GM23338 (cell line): ENCODE measurements at regions not wholly inside any gene's neighbourhood (a gene's known extent, or its start where the extent isn't known, plus 50 kb on each side); places are given as distances from the start of the nearest gene placed in this dataset.
A peak's percentile ranks its signal among the peaks of the same experiment; 100 is the strongest.

ENCODE experiments used
- ATAC-seq: fragments of 200-7000 bp; cut with Tn5 transposase; 3 replicates; pipeline ENCODE4 v1.9.1; 2020
- DNase-seq: peaks from one replicate; pipeline ENCODE4 v3.0.0-alpha.2; 2015; ENCODE audit warnings: low spot score
- H2AFZ ChIP-seq: fragments of 200-600 bp; sonication (generic); 2 replicates; pipeline ENCODE4 v1.8.0; 2016; ENCODE audit warnings: antibody characterized with exemption, mild to moderate bottlenecking, moderate library complexity
- H3F3A ChIP-seq: fragments of 200-600 bp; sonication (generic); replicated peaks from 2 replicates; pipeline ENCODE4 v1.8.0; 2017; ENCODE audit warnings: antibody characterized with exemption, mixed run types, low read depth
- H3K27ac ChIP-seq: fragments of 200-600 bp; sonication (generic); 2 replicates; pipeline ENCODE4 v1.6.1; 2016; ENCODE audit warnings: low read depth
- H3K27me3 ChIP-seq: fragments of 200-600 bp; sonication (generic); 2 replicates; pipeline ENCODE4 v1.8.0; 2016; ENCODE audit warnings: mild to moderate bottlenecking, mixed run types, moderate library complexity; ENCODE audit not compliant: insufficient read depth
- H3K36me3 ChIP-seq: fragments of 200-600 bp; sonication (generic); 2 replicates; pipeline ENCODE4 v1.8.0; 2016; ENCODE audit warnings: mild to moderate bottlenecking; ENCODE audit not compliant: insufficient read depth
- H3K4me1 ChIP-seq: fragments of 200-600 bp; sonication (generic); 2 replicates; pipeline ENCODE4 v1.8.0; 2016; ENCODE audit warnings: mild to moderate bottlenecking, moderate library complexity; ENCODE audit not compliant: insufficient read depth
- H3K4me2 ChIP-seq: fragments of 200-600 bp; sonication (generic); 2 replicates; pipeline ENCODE4 v1.7.1; 2017; ENCODE audit warnings: mixed run types
- H3K4me3 ChIP-seq: fragments of 200-600 bp; sonication (generic); 2 replicates; pipeline ENCODE4 v1.6.1; 2016; ENCODE audit warnings: mixed run types
- H3K79me2 ChIP-seq: fragments of 200-600 bp; sonication (generic); replicated peaks from 2 replicates; pipeline ENCODE4 v1.8.0; 2017; ENCODE audit warnings: mild to moderate bottlenecking; ENCODE audit not compliant: insufficient read depth
- H3K9me2 ChIP-seq: fragments of 200-600 bp; sonication (generic); 2 replicates; pipeline ENCODE4 v1.8.0; 2017; ENCODE audit not compliant: insufficient read depth
- H4K20me1 ChIP-seq: fragments of 200-600 bp; sonication (generic); replicated peaks from 2 replicates; pipeline ENCODE4 v1.8.0; 2017; ENCODE audit warnings: mild to moderate bottlenecking; ENCODE audit not compliant: insufficient read depth
- H3K27ac Mint-ChIP-seq: 2 replicates; pipeline ENCODE4 v1.8.0; 2020; ENCODE audit warnings: inconsistent platforms, mild to moderate bottlenecking, moderate library complexity, mixed read lengths
- H3K27me3 Mint-ChIP-seq: 3 replicates; pipeline ENCODE4 v1.8.0; 2022; ENCODE audit warnings: low read depth, mild to moderate bottlenecking, moderate library complexity, mixed read lengths, inconsistent platforms; ENCODE audit not compliant: insufficient read depth, poor library complexity
- H3K36me3 Mint-ChIP-seq: 3 replicates; pipeline ENCODE4 v1.8.0; 2021; ENCODE audit warnings: low read depth, mild to moderate bottlenecking, inconsistent platforms, moderate library complexity, mixed read lengths
- H3K4me1 Mint-ChIP-seq: 3 replicates; pipeline ENCODE4 v1.8.0; 2020; ENCODE audit warnings: mild to moderate bottlenecking, inconsistent platforms, mixed read lengths
- H3K4me3 Mint-ChIP-seq: 3 replicates; pipeline ENCODE4 v1.8.0; 2021; ENCODE audit warnings: moderate library complexity, mild to moderate bottlenecking, inconsistent platforms, mixed read lengths
- H3K9me3 Mint-ChIP-seq: 3 replicates; pipeline ENCODE4 v1.8.0; 2020; ENCODE audit warnings: moderate library complexity, mild to moderate bottlenecking, inconsistent platforms, mixed read lengths
- CREB1 ChIP-seq: fragments of 250-450 bp; sonication (Bioruptor Pico); IDR thresholded peaks from 2 replicates; pipeline ENCODE4 v1.5.0; 2020; ENCODE audit warnings: low read depth, mild to moderate bottlenecking, moderate library complexity
- ETS1 ChIP-seq: IDR thresholded peaks from 2 replicates; pipeline ENCODE4 v1.6.1; 2016; ENCODE audit warnings: antibody characterized with exemption
- EZH2 ChIP-seq: fragments of 200-600 bp; sonication (generic); IDR thresholded peaks from one replicate; pipeline ENCODE4 v1.8.0; 2017; ENCODE audit warnings: antibody characterized with exemption, mild to moderate bottlenecking, low read depth; ENCODE audit not compliant: unreplicated experiment
- EZH2phosphoT487 ChIP-seq: fragments of 200-600 bp; sonication (generic); IDR thresholded peaks from one replicate; pipeline ENCODE4 v1.8.1; 2018; ENCODE audit warnings: antibody characterized with exemption; ENCODE audit not compliant: unreplicated experiment
- NANOG ChIP-seq: IDR thresholded peaks from 2 replicates; pipeline ENCODE4 v1.6.1; 2016; ENCODE audit warnings: antibody characterized with exemption, borderline replicate concordance
- POLR2AphosphoS5 ChIP-seq: IDR thresholded peaks from 2 replicates; pipeline ENCODE4 v1.6.1; 2016; ENCODE audit warnings: antibody characterized with exemption, low read depth
- STAT1 ChIP-seq: IDR thresholded peaks from one replicate; pipeline ENCODE4 v1.6.1; 2016; ENCODE audit warnings: antibody characterized with exemption; ENCODE audit not compliant: unreplicated experiment
- ZNF114 ChIP-seq: fragments of 250-450 bp; sonication (Bioruptor Pico); IDR thresholded peaks from 2 replicates; pipeline ENCODE4 v1.5.0; 2020; ENCODE audit warnings: mild to moderate bottlenecking, moderate library complexity
- ZNF331 ChIP-seq: fragments of 250-450 bp; sonication (Bioruptor Pico); IDR thresholded peaks from 2 replicates; pipeline ENCODE4 v1.5.0; 2020; ENCODE audit warnings: low read depth, mild to moderate bottlenecking, moderate library complexity
- ZNF462 ChIP-seq: fragments of 250-450 bp; sonication (Bioruptor Pico); IDR thresholded peaks from 2 replicates; pipeline ENCODE4 v1.5.0; 2020; ENCODE audit warnings: mild to moderate bottlenecking, moderate library complexity

GRCh38 chr4:145287351-145287750 lies 107.0 kb upstream of the OTUD4 start (continued):
- TF ChIP-seq ZNF462 (CRISPR knock-in tag): no peak
- no peak for TF ChIP-seq ZNF331 (CRISPR knock-in tag)
- no peak for TF ChIP-seq POLR2AphosphoS5
- no peak for TF ChIP-seq EZH2phosphoT487
- no peak for TF ChIP-seq STAT1
- no peak for TF ChIP-seq ZNF114 (CRISPR knock-in tag)
- no peak for TF ChIP-seq NANOG

GRCh38 chr4:145285928-145286327 lies 105.5 kb upstream of the OTUD4 start:
- 0 out of 2 replicates have a peak, but pooled peaks cover 4% of the 10 kb centered on the region for H3K9me2 ChIP-seq
- no peaks in the 10 kb centered on the region for H4K20me1 ChIP-seq
- H3K4me1 Mint-ChIP-seq: no peaks in the 10 kb centered on the region; the same call in 2 of the 3 replicates
- no peaks in the 10 kb centered on the region for H3K27me3 ChIP-seq
- no peak for DNase-seq
- no peak overlapping the region for H3K27ac ChIP-seq
- H3F3A ChIP-seq: no peaks in the 10 kb centered on the region
- no peak overlapping the region for H3K4me3 ChIP-seq
- 0 out of 2 replicates have a peak overlapping the region, but pooled peaks have one; percentile 26 for H2AFZ ChIP-seq
- no peaks in the 10 kb centered on the region for H3K4me1 ChIP-seq
- H3K36me3 ChIP-seq: no peaks in the 10 kb centered on the region
- H3K79me2 ChIP-seq: no peaks in the 10 kb centered on the region
- H3K36me3 Mint-ChIP-seq: no peaks in the 10 kb centered on the region
- no peaks in the 10 kb centered on the region; the same call in 2 of the 3 replicates for H3K9me3 Mint-ChIP-seq
- no peaks in the 10 kb centered on the region for H3K27me3 Mint-ChIP-seq
- no peak overlapping the region for H3K4me3 Mint-ChIP-seq
- H3K4me2 ChIP-seq: no peak overlapping the region
- H3K27ac Mint-ChIP-seq: no peak overlapping the region
- ATAC-seq: no peak
- no peak for TF ChIP-seq STAT1
- no peak for TF ChIP-seq ZNF114 (CRISPR knock-in tag)
- TF ChIP-seq ETS1: no peak
- TF ChIP-seq ZNF331 (CRISPR knock-in tag): no peak
- TF ChIP-seq EZH2: no peak
- TF ChIP-seq CREB1: no peak
